ENCODE measurements at regions not wholly inside any gene's neighbourhood (a gene's known extent, or its start where the extent isn't known, plus 50 kb on each side); places are given as distances from the start of the nearest gene placed in this dataset.

- POLR2A ChIA-PET (ENCODE audit: partially characterized antibody), result no interaction called here
- Histone ChIP-seq H2AK5ac (ENCODE audit: low read depth, low read length) (no peak overlapping the region), H2AFZ (ENCODE audit: low read length) (no peak overlapping the region), H3K27me3 (replicated peaks in 1 of 4; ENCODE audit: control insufficient read depth in 3 of 4, extremely low read depth in 1 of 4, insufficient read depth in 3 of 4, low read length in 3 of 4) (no peaks in the 10 kb centered on the region), H2BK12ac (ENCODE audit: low read depth, low read length) (no peak overlapping the region), H3K4me3 (ENCODE audit: extremely low read depth in 1 of 4, insufficient read depth in 2 of 4, low read depth in 3 of 4, low read length in 4 of 4) (no peak overlapping the region), H3K4ac (replicated peaks; ENCODE audit: insufficient read length, low read depth, low read length) (no peak overlapping the region), H2BK20ac (ENCODE audit: low read length) (no peak overlapping the region), H3K23ac (ENCODE audit: insufficient read length) (no peak overlapping the region), H4K5ac (ENCODE audit: insufficient read length, low read depth, low read length) (no peak overlapping the region), H3K4me1 (replicated peaks in 1 of 4; ENCODE audit: control insufficient read depth in 3 of 4, insufficient read depth in 4 of 4, low read length in 3 of 4) (no peaks in the 10 kb centered on the region), H3K9me3 (ENCODE audit: insufficient read depth in 2 of 2, low read depth in 1 of 2, low read length in 1 of 2) (no peaks in the 10 kb centered on the region), H3K4me2 (ENCODE audit: insufficient read depth in 1 of 2, low read depth in 2 of 2, low read length in 2 of 2) (no peak overlapping the region), H3K23me2 (ENCODE audit: low read depth, low read length) (no peaks in the 10 kb centered on the region), H3K79me2 (ENCODE audit: control insufficient read depth in 1 of 2, insufficient read depth in 2 of 2, low read length in 2 of 2) (no peaks in the 10 kb centered on the region), H2BK120ac (replicated peaks; ENCODE audit: low read depth, low read length) (no peak overlapping the region), H2BK5ac (ENCODE audit: low read depth, low read length) (no peak overlapping the region), H3K14ac (ENCODE audit: insufficient read length) (no peak overlapping the region), H3K27ac (ENCODE audit: low read depth, low read length) (no peak overlapping the region), H2BK15ac (ENCODE audit: low read length) (no peak overlapping the region), H4K8ac (ENCODE audit: extremely low read depth, insufficient read depth, low read length) (no peak overlapping the region), H3K56ac (replicated peaks; ENCODE audit: insufficient read length, low read depth, low read length) (no peak overlapping the region), H3K18ac (ENCODE audit: extremely low read depth, low read length) (no peak overlapping the region), H3K36me3 (ENCODE audit: control insufficient read depth in 2 of 4, insufficient read depth in 4 of 4, low read length in 3 of 4) (no peaks in the 10 kb centered on the region), H4K20me1 (replicated peaks in 1 of 2; ENCODE audit: control insufficient read depth in 1 of 2, insufficient read depth in 2 of 2, low read length in 2 of 2) (no peaks in the 10 kb centered on the region), H4K91ac (replicated peaks; ENCODE audit: insufficient read length, low read length) (no peak overlapping the region), H3K9ac (replicated peaks in 1 of 4; ENCODE audit: extremely low read depth in 1 of 4, low read depth in 3 of 4, low read length in 3 of 4) (no peak overlapping the region), H3K79me1 (ENCODE audit: low read depth, low read length) (no peaks in the 10 kb centered on the region)
- FAIRE-seq, result no peak
- CTCF ChIA-PET (ENCODE audit: partially characterized antibody), result no interaction called here
- DNase-seq (ENCODE audit: low read depth in 1 of 2, low spot score in 2 of 2), result no peak
- no peak for TF ChIP-seq HDAC2 (IDR thresholded peaks at IDR 0.05; ENCODE audit: borderline replicate concordance in 1 of 2, low read depth in 2 of 2, low read length in 2 of 2)
- TF ChIP-seq POLR2A (IDR thresholded peaks at IDR 0.05; ENCODE audit: control extremely low read depth in 1 of 2, low read depth in 2 of 2, low read length in 2 of 2), result no peak
- no peak for TF ChIP-seq RAD21 (IDR thresholded peaks at IDR 0.05 in 1 of 2, conservative IDR thresholded peaks at IDR 0.05 in 1 of 2; ENCODE audit: low read depth in 2 of 2, low read length in 2 of 2)
- TF ChIP-seq, protein P1, sequence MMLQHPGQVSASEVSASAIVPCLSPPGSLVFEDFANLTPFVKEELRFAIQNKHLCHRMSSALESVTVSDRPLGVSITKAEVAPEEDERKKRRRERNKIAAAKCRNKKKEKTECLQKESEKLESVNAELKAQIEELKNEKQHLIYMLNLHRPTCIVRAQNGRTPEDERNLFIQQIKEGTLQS (IDR thresholded peaks at IDR 0.05; ENCODE audit: insufficient read depth, low read depth, low read length), result no peak
- no peak for TF ChIP-seq SUZ12 (IDR thresholded peaks at IDR 0.05; ENCODE audit: low read length)
- TF ChIP-seq, protein P2, sequence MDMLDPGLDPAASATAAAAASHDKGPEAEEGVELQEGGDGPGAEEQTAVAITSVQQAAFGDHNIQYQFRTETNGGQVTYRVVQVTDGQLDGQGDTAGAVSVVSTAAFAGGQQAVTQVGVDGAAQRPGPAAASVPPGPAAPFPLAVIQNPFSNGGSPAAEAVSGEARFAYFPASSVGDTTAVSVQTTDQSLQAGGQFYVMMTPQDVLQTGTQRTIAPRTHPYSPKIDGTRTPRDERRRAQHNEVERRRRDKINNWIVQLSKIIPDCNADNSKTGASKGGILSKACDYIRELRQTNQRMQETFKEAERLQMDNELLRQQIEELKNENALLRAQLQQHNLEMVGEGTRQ (IDR thresholded peaks at IDR 0.05; ENCODE audit: low read length), result no peak
- no peak for TF ChIP-seq MAX (IDR thresholded peaks at IDR 0.05)
- TF ChIP-seq CBX8 (IDR thresholded peaks at IDR 0.05; ENCODE audit: borderline replicate concordance, low read depth, low read length), result no peak
- TF ChIP-seq HDAC6 (IDR thresholded peaks at IDR 0.05; ENCODE audit: low read depth, low read length), result no peak
- no peak for TF ChIP-seq TAF7 (optimal IDR thresholded peaks at IDR 0.05; ENCODE audit: borderline replicate concordance, low read depth, low read length)
- no peak for TF ChIP-seq EGR1 (IDR thresholded peaks at IDR 0.05; ENCODE audit: borderline replicate concordance, low read depth, low read length)
- TF ChIP-seq GABPA (IDR thresholded peaks at IDR 0.05; ENCODE audit: borderline replicate concordance, insufficient read depth, low read length), result no peak
- no peak for TF ChIP-seq TAF1 (IDR thresholded peaks at IDR 0.05; ENCODE audit: low read depth, low read length)
- TF ChIP-seq SRF (IDR thresholded peaks at IDR 0.05; ENCODE audit: low read depth, low read length), result no peak
Observed at GRCh38 chr6:25121186-25121585, 158.0 kb upstream of the CARMIL1 start.

Measured in H1 (cell line).